Stimulated activated naive B cell treated with anti-CD40 and anti-IgM and Interleukin-4, amounts not matched to agents 10 μg/mL and 1 μg/mL and 100 μg/mL, for 72 hours (primary cell): ENCODE measurements at regions not wholly inside any gene's neighbourhood (a gene's known extent, or its start where the extent isn't known, plus 50 kb on each side); places are given as distances from the start of the nearest gene placed in this dataset.
A peak's percentile ranks its signal among the peaks of the same experiment; 100 is the strongest.

Experiments used
- ATAC-seq, 2 donors: fragments of 150-1000 bp; cut with Tn5 transposase; replicated peaks; 2 replicates each; pipeline ENCODE4 v1.10.0; 2021; ENCODE audit warnings: moderate library complexity in 1 of 2
- DNase-seq: peaks from one replicate; pipeline ENCODE4 v3.0.0; 2021
- H3K27ac Mint-ChIP-seq: one replicate; pipeline ENCODE4 v1.8.0; 2022; ENCODE audit warnings: mild to moderate bottlenecking, mixed read lengths
- H3K27me3 Mint-ChIP-seq, 2 donors: one replicate each; pipeline ENCODE4 v1.8.0; 2022; ENCODE audit warnings: mixed read lengths in 2 of 2
- H3K36me3 Mint-ChIP-seq, 2 donors: one replicate each; pipeline ENCODE4 v1.8.0; 2022; ENCODE audit warnings: mixed read lengths in 2 of 2, mild to moderate bottlenecking in 1 of 2
- H3K4me1 Mint-ChIP-seq, 2 donors: one replicate each; pipeline ENCODE4 v1.8.0; 2022; ENCODE audit warnings: mixed read lengths in 2 of 2, mild to moderate bottlenecking in 1 of 2
- H3K4me3 Mint-ChIP-seq, 2 donors: one replicate each; pipeline ENCODE4 v1.8.0; 2022; ENCODE audit warnings: mild to moderate bottlenecking in 2 of 2, mixed read lengths in 2 of 2, moderate library complexity in 1 of 2
- H3K9me3 Mint-ChIP-seq, 2 donors: one replicate each; pipeline ENCODE4 v1.8.0; 2022; ENCODE audit warnings: mixed read lengths in 2 of 2, mild to moderate bottlenecking in 1 of 2

DNA sequence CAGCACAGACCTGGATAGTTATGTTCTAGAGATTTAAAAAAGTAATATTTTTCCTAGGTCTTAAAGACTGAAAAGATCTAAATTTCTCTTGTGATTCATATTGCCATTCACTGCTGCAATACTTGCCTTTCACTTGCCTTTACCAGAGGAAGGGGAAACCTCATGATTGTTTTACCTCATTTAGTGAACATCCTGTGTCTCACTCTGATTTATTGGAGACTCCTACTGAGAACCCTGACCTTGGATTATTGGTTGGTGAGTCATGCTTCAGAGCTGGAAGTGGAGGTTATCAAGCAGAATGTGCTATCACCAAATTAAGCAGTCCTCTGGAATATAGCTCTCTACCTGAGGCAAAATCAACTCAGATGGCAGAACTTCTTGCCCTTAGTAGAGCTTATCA, 500.5 kb downstream of the TSN start:
- DNase-seq (no peak), ATAC-seq (no peak)
- H3K9me3 Mint-ChIP-seq, result peaks cover 0 to 2% of the 10 kb centered on the region in 2 donors
- no peaks in the 10 kb centered on the region for H3K27me3 Mint-ChIP-seq
- H3K4me1 Mint-ChIP-seq, result no peaks in the 10 kb centered on the region
- H3K27ac Mint-ChIP-seq, result no peak overlapping the region
- no peak overlapping the region for H3K4me3 Mint-ChIP-seq
- no peaks in the 10 kb centered on the region for H3K36me3 Mint-ChIP-seq

DNA sequence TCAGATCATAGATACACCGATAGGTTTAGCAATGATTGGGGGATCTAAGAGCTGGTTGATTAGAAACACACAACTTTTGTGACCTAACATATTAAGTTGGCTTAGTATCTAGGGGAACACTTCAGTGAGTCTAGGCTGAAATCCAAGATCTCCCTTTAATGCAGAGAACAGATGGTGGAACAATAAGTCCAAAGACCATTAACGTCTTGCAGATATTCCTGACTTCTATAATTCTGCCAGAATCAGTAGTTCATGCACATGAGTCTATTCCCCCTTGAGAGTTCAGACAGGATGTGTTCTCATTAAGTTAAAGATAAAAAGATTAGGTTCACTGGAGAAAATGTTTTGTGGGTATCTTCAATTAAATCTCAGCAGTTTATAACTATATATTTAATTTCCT, 506.5 kb downstream of the TSN start:
- Mint-ChIP-seq H3K27ac (no peak overlapping the region), H3K4me3 (no peak overlapping the region), H3K4me1 (no peaks in the 10 kb centered on the region), H3K27me3 (no peaks in the 10 kb centered on the region), H3K36me3 (no peaks in the 10 kb centered on the region), H3K9me3 (no peaks in the 10 kb centered on the region)
- no peak for ATAC-seq
- no peak for DNase-seq

DNA sequence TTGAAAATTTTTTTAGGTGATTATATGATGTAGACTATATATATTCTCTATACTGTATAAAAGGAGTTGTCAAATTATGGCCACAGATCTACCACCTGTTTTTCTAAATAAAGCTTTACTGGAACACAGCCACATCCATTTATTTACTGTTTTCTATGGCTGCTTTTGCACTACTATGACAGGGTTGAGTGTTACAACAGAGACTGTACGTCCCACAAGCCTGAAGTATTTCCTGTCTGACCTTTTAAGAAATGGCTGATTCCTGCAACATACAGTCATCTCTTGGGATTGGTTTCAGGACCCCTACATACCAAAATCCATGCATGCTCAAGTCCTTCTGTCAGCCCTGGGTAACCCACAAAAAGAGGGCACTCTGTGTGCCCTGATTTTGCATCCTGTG, 508.3 kb downstream of the TSN start:
- no peak overlapping the region for H3K27ac Mint-ChIP-seq
- no peak for ATAC-seq

DNA sequence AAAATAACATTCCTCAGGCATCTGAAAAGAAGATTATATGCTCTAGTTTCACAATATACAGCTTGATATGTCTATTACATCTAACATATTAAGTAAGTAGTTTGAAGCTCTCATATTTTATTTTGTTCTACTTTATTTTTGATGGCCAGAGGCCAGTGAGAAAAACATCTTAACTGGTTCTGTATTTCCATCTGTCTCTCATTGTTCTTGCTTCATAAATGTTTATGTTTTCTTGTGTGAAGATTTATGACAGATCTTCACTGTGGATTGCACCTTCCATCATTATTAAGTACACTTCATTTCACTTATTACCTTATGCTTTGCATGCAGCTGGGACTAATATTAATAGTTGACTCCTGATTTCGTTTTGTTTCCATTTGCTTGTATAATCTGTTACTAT, 511.2 kb downstream of the TSN start:
- no peak overlapping the region for H3K4me3 Mint-ChIP-seq
- H3K27ac Mint-ChIP-seq, result no peak overlapping the region
- no peaks in the 10 kb centered on the region for H3K4me1 Mint-ChIP-seq
- DNase-seq (no peak), ATAC-seq (no peak)
- H3K27me3 Mint-ChIP-seq, result no peaks in the 10 kb centered on the region
- no peaks in the 10 kb centered on the region for H3K36me3 Mint-ChIP-seq
- H3K9me3 Mint-ChIP-seq, result peaks cover 0 to 2% of the 10 kb centered on the region in 2 donors

More for the DNA sequence above, 508.3 kb downstream of the TSN start:
- Mint-ChIP-seq H3K9me3 (peaks cover 0 to 2% of the 10 kb centered on the region in 2 donors), H3K4me1 (no peaks in the 10 kb centered on the region), H3K4me3 (no peak overlapping the region), H3K36me3 (no peaks in the 10 kb centered on the region), H3K27me3 (no peaks in the 10 kb centered on the region)
- DNase-seq, result no peak

DNA sequence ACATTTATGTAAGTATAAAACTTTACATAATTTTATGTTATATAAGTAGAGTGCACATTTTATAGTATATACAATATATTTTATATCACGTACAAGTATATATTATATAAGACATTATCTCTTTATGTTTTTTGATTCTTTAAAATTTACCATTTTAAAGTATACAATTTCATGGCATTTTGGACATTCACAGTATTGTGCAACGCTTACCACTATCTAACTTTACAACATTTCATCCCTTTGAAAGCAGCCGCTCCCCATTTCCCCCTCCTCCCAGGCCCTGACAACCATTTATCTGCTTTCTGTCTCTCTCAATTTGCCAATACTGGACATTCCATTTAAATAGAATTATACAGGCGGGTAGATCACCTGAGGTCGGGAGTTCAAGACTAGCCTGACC, 512.5 kb downstream of the TSN start:
- Mint-ChIP-seq H3K4me3 (no peak overlapping the region), H3K27ac (no peak overlapping the region), H3K36me3 (no peaks in the 10 kb centered on the region), H3K27me3 (no peaks in the 10 kb centered on the region), H3K9me3 (peaks cover 0 to 2% of the 10 kb centered on the region in 2 donors), H3K4me1 (no peaks in the 10 kb centered on the region)
- no peak for ATAC-seq
- DNase-seq, result no peak

DNA sequence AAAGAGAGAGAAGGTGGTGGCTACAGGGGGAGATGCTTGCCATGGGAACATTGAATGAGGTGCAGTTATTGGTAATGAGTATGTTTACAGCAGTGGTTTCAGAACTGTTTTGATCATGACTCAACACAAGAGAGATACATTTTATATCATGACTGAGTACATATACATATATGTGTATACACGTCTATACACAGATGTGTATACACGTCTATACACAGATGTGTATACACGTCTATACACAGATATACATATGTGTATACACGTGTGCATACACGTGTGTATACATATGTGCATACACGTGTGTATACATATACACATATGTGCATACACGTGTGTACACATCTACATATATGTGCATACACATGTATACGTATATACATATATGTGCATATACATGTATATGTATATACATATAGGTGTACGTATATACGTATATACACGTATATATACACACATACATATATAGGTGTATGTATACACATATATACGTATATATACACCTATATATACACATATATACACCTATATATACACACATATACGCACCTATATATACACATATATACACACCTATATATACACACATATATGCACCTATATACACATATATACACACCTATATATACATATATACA, 518.5 kb downstream of the TSN start:
- no peak overlapping the region for H3K27ac Mint-ChIP-seq
- no peaks in the 10 kb centered on the region for H3K36me3 Mint-ChIP-seq
- H3K9me3 Mint-ChIP-seq, result peaks cover 5 to 7% of the 10 kb centered on the region in 2 donors
- no peaks in the 10 kb centered on the region for H3K27me3 Mint-ChIP-seq
- ATAC-seq (no peak), DNase-seq (no peak)
- no peaks in the 10 kb centered on the region for H3K4me1 Mint-ChIP-seq
- H3K4me3 Mint-ChIP-seq, result no peak overlapping the region

DNA sequence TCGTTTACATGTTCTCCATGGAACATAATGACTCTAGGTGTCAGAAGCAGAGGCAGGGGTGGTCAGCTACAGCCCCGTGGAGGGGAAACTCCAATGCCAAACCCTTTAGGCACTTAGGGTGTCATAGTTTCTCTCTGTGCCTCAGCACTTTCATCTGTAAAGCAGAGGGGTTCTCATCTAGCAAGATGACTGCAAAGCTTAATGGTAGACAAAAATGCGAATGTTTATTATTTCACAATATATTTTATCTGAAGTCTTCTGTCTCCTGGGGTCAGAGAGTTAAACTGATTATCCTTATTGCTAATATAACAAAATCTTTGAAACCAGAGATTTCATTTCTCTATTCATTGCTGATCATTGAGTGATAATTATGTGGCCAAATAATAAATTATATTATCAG, 522.5 kb downstream of the TSN start:
- Mint-ChIP-seq H3K27ac (no peak overlapping the region), H3K4me1 (no peaks in the 10 kb centered on the region), H3K27me3 (no peaks in the 10 kb centered on the region), H3K36me3 (no peaks in the 10 kb centered on the region), H3K9me3 (peaks cover 9 to 12% of the 10 kb centered on the region in 2 donors), H3K4me3 (no peak overlapping the region)
- DNase-seq, result no peak
- no peak for ATAC-seq

DNA sequence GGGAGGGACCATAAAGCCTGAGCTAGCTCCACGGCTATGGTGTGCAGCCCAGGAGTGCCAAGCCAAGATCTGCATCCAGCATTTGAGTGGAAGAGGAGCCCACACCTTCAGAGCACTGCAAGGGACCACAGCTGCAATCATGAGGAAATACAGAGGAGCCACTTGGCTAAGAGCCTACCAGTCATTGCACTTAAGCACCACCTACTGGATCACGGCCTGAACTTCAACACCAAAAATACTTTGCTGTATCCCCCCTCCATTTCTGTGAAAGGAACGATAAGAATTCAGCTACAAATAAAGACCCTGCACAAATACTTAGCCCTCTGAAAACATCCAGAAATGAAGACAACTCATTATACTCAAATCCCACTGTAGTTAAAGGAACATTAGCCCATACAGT, 545.3 kb downstream of the TSN start:
- peaks cover 9 to 12% of the 10 kb centered on the region in 2 donors for H3K9me3 Mint-ChIP-seq
- no peaks in the 10 kb centered on the region for H3K36me3 Mint-ChIP-seq
- H3K27ac Mint-ChIP-seq, result no peak overlapping the region
- no peak overlapping the region for H3K4me3 Mint-ChIP-seq
- no peaks in the 10 kb centered on the region for H3K27me3 Mint-ChIP-seq
- DNase-seq (no peak), ATAC-seq (no peak)
- no peaks in the 10 kb centered on the region for H3K4me1 Mint-ChIP-seq

DNA sequence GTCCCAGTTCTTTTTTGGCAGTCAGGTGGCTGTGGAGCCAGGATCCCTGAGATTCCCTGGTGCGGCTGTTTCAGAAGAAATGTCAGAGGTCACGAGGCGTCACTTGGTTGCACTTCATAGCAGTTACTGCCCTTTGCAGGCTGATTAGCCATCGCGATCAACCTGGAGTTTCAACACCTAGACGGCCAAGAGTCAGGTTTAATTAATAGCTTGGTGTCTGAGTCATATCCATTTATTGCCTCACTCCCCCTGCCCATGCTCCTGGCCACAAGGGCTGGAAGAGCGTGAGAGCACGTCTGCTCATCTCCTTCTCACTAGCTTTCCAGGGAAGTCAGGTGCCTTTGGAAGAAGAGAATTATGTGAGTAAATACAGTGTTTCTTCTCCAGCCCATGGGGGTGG, 552.3 kb downstream of the TSN start:
- Mint-ChIP-seq H3K36me3 (no peaks in the 10 kb centered on the region), H3K27me3 (no peaks in the 10 kb centered on the region)
- no peak for ATAC-seq

DNA sequence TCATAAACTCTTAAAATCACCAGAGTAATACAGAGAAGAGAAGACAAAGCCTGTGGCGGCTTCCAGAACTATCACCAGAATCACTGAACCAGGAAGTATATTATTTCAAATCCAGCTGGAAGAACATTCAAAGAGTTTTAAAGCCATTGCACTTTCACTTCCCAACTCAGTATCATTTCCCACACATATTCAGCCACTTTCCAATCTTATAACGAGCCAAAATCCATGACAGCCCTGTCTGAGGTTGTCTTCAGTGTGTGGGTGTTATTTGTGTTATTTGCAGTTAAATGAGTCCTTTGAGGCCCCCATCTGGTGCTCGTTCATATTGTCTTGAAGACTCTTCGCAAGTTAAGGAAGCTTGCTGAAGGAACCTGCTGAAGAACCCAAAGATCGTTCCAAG, 559.9 kb downstream of the TSN start:
- peaks cover 0 to 3% of the 10 kb centered on the region in 2 donors for H3K9me3 Mint-ChIP-seq
- no peaks in the 10 kb centered on the region for H3K36me3 Mint-ChIP-seq
- H3K27ac Mint-ChIP-seq, result no peak overlapping the region
- no peaks in the 10 kb centered on the region for H3K27me3 Mint-ChIP-seq
- no peak for DNase-seq
- no peaks in the 10 kb centered on the region for H3K4me1 Mint-ChIP-seq
- H3K4me3 Mint-ChIP-seq, result no peak overlapping the region
- ATAC-seq, result no peak

More for the DNA sequence above, 552.3 kb downstream of the TSN start:
- H3K4me1 Mint-ChIP-seq, result no peaks in the 10 kb centered on the region
- no peak overlapping the region for H3K4me3 Mint-ChIP-seq
- peaks cover 0 to 6% of the 10 kb centered on the region in 2 donors for H3K9me3 Mint-ChIP-seq
- H3K27ac Mint-ChIP-seq, result no peak overlapping the region
- DNase-seq, result no peak

DNA sequence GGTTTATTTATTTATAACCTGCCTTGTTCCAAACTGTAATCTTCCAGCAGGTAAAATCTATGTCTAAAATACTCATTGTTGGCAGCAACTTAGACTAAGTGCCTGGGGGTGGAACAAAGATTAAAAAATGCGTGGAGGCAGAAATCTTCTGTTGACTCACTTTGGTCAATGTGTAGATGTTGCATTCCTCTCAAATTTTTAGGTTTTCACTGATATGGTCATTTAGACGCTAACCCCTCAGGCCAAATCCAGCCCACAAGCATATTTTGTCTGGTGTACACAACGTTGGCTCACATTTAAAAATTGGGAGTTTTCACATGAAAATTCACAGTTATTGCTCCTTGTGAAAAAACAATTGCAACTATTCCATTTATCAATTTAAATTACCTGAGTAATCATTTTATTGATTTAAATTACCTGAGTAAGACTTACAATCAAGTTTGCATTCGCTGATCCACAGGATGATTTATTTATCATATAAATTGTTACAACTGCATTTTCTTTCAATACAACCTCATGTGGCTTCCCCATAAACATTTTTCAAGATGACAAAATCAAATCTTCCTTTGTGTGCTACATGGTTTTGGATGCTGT, 564.2 kb downstream of the TSN start:
- no peak for ATAC-seq
- DNase-seq, result no peak
- H3K9me3 Mint-ChIP-seq, result peaks cover 0 to 1% of the 10 kb centered on the region in 2 donors
- no peaks in the 10 kb centered on the region for H3K27me3 Mint-ChIP-seq
- H3K36me3 Mint-ChIP-seq, result no peaks in the 10 kb centered on the region
- no peak overlapping the region for H3K4me3 Mint-ChIP-seq
- no peak overlapping the region for H3K27ac Mint-ChIP-seq
- no peaks in the 10 kb centered on the region for H3K4me1 Mint-ChIP-seq

DNA sequence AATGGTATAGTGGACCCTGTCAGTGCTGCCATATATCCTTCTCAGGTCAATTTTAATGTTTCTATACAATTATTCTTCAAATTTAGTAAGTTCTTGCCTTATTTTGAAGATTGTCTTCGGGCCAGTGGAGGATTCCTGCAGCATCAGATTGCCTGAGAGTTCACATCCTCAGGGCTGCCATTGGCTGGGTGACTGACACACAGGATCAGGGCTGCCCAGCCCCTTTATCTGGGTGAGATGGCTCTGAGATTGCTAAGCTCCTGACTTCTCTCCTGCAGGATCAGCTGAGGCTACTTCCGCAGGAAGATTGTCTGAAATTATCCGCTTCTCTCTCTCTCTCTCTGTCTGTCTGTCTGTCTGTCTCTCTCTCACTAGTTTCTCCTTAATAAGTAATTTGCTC, 567.4 kb downstream of the TSN start:
- ATAC-seq, result no peak
- H3K36me3 Mint-ChIP-seq, result no peaks in the 10 kb centered on the region
- H3K27ac Mint-ChIP-seq, result no peak overlapping the region
- H3K4me3 Mint-ChIP-seq, result no peak overlapping the region
- no peak for DNase-seq
- no peaks in the 10 kb centered on the region for H3K27me3 Mint-ChIP-seq
- H3K4me1 Mint-ChIP-seq, result no peaks in the 10 kb centered on the region
- peaks cover 0 to 1% of the 10 kb centered on the region in 2 donors for H3K9me3 Mint-ChIP-seq

DNA sequence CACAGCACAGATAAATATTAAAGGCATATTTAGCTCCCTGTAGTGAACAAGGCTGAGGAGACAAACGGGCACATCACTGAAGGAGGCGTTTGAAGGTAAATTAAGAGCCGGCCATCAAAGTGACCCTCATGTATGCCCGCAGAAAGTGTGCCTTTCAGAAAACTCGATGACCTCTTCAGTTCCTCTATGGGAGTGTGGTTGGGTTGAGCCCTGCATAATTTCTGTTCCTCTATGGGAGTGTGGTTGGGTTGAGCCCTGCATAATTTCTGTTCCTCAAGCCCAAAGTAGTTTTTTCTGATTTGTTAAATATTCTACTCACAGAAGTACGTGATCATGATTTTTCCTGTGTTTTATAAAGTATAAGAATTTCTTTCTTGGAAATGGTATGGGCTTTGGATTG, 568.5 kb downstream of the TSN start:
- H3K9me3 Mint-ChIP-seq, result peaks cover 0 to 1% of the 10 kb centered on the region in 2 donors
- DNase-seq, result no peak
- no peaks in the 10 kb centered on the region for H3K27me3 Mint-ChIP-seq
- no peak overlapping the region for H3K4me3 Mint-ChIP-seq
- H3K4me1 Mint-ChIP-seq, result no peaks in the 10 kb centered on the region
- no peaks in the 10 kb centered on the region for H3K36me3 Mint-ChIP-seq
- ATAC-seq, result peak in 1 of 2 donors; percentile 58
- no peak overlapping the region for H3K27ac Mint-ChIP-seq

DNA sequence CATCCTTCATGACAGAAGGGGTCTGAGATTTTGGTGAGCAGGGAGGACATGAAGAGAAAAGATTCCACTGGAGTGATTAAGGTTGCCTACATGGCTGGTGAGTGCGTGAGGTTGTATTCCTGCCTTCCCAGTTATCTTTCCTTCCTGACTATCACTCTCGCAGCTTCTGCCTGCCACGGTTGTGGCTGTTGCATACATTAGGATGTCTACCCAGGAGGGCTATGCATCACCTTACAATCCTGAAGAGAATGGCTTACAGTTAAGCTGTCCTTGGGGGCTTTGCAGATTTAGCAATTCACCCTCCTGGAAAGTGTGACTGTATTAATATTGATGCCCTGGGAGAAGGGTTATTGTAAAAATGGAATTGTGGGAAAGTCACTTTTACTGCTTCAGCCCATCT, 571.0 kb downstream of the TSN start:
- no peak for DNase-seq
- no peak for ATAC-seq
- H3K27ac Mint-ChIP-seq, result no peak overlapping the region
- H3K4me3 Mint-ChIP-seq, result no peak overlapping the region
- H3K36me3 Mint-ChIP-seq, result no peaks in the 10 kb centered on the region
- H3K9me3 Mint-ChIP-seq, result no peaks in the 10 kb centered on the region
- no peaks in the 10 kb centered on the region for H3K27me3 Mint-ChIP-seq
- no peaks in the 10 kb centered on the region for H3K4me1 Mint-ChIP-seq

DNA sequence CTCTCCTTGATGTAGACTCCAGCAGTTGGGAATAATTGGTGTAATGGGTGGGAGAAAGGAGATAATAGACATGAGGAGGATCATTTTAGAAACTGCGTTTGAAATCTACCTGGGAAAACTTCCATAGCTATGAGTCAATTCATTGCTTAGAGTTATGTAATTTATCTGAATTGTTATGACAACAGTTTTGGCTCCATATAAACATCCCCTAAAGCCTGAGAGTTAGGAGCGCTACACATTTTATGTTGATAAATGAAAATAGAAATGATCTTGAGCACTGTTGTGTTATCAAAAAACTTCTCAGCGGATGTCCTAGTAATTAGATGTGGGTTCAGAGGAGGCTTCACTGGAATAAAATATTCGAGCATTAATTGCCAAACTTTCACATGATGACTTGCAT, 573.4 kb downstream of the TSN start:
- DNase-seq (no peak), ATAC-seq (no peak)
- peaks cover 0 to 2% of the 10 kb centered on the region in 2 donors for H3K9me3 Mint-ChIP-seq
- H3K4me3 Mint-ChIP-seq, result no peak overlapping the region
- no peak overlapping the region for H3K27ac Mint-ChIP-seq
- H3K36me3 Mint-ChIP-seq, result no peaks in the 10 kb centered on the region
- H3K27me3 Mint-ChIP-seq, result no peaks in the 10 kb centered on the region
- no peaks in the 10 kb centered on the region for H3K4me1 Mint-ChIP-seq
